HFFc6 (cell line): ENCODE measurements at regions not wholly inside any gene's neighbourhood (a gene's known extent, or its start where the extent isn't known, plus 50 kb on each side); places are given as distances from the start of the nearest gene placed in this dataset.

Experiments
- DNase-seq: peaks from one replicate; pipeline ENCODE4 v3.0.0-alpha.2; 2018
- H3K27ac Mint-ChIP-seq: 2 replicates; pipeline ENCODE4 v1.8.0; 2020; ENCODE audit warnings: mild to moderate bottlenecking, mixed read lengths
- H3K27me3 Mint-ChIP-seq: 2 replicates; pipeline ENCODE4 v1.8.0; 2021; ENCODE audit warnings: mild to moderate bottlenecking, moderate library complexity, mixed read lengths; ENCODE audit not compliant: insufficient read depth
- H3K36me3 Mint-ChIP-seq: 2 replicates; pipeline ENCODE4 v1.8.0; 2021; ENCODE audit warnings: low read depth, mixed read lengths
- H3K4me1 Mint-ChIP-seq: 2 replicates; pipeline ENCODE4 v1.8.0; 2020; ENCODE audit warnings: low read depth, mixed read lengths
- H3K4me3 Mint-ChIP-seq: 2 replicates; pipeline ENCODE4 v1.8.0; 2020; ENCODE audit warnings: mild to moderate bottlenecking, moderate library complexity, mixed read lengths
- H3K9me3 Mint-ChIP-seq: 2 replicates; pipeline ENCODE4 v1.8.0; 2020; ENCODE audit warnings: mild to moderate bottlenecking, mixed read lengths
- CTCF ChIP-seq: fragments of 200-600 bp; sonication (generic); IDR thresholded peaks from 2 replicates; pipeline ENCODE4 v1.5.0; 2021; ENCODE audit warnings: antibody characterized with exemption, mild to moderate bottlenecking

GRCh38 chr12:130223767-130224244 lies 61.5 kb downstream of the FZD10 start:
- no peak for DNase-seq
- Mint-ChIP-seq H3K27ac (no peak overlapping the region), H3K4me1 (no peaks in the 10 kb centered on the region), H3K9me3 (peaks cover 56% of the 10 kb centered on the region), H3K4me3 (no peak overlapping the region), H3K27me3 (peaks cover 1% of the 10 kb centered on the region), H3K36me3 (peaks cover 3% of the 10 kb centered on the region)
- TF ChIP-seq CTCF: no peak

- no peak for DNase-seq
- Mint-ChIP-seq H3K27ac (no peak overlapping the region), H3K36me3 (peaks cover 1% of the 10 kb centered on the region), H3K4me3 (no peak overlapping the region), H3K27me3 (no peaks in the 10 kb centered on the region; the same call in 1 of the 2 replicates), H3K4me1 (no peaks in the 10 kb centered on the region), H3K9me3 (peaks cover 57% of the 10 kb centered on the region)
- no peak for TF ChIP-seq CTCF
Measured at GRCh38 chr12:130224613-130225012, 62.3 kb downstream of the FZD10 start.

GRCh38 chr12:130225347-130225746 lies 63.1 kb downstream of the FZD10 start:
- H3K36me3 Mint-ChIP-seq: peaks cover 4% of the 10 kb centered on the region
- H3K27ac Mint-ChIP-seq: no peak overlapping the region
- H3K27me3 Mint-ChIP-seq: no peaks in the 10 kb centered on the region; the same call in 1 of the 2 replicates
- H3K4me1 Mint-ChIP-seq: no peaks in the 10 kb centered on the region
- DNase-seq: no peak
- TF ChIP-seq CTCF: no peak
- H3K9me3 Mint-ChIP-seq: peaks cover 57% of the 10 kb centered on the region
- no peak overlapping the region for H3K4me3 Mint-ChIP-seq

- no peak for DNase-seq
- Mint-ChIP-seq H3K9me3 (peaks cover 56% of the 10 kb centered on the region), H3K27me3 (no peaks in the 10 kb centered on the region; the same call in 1 of the 2 replicates), H3K4me1 (no peaks in the 10 kb centered on the region), H3K27ac (no peak overlapping the region), H3K4me3 (no peak overlapping the region), H3K36me3 (peaks cover 4% of the 10 kb centered on the region)
- TF ChIP-seq CTCF: no peak
Measured at GRCh38 chr12:130226126-130226525, 63.9 kb downstream of the FZD10 start.

- peaks cover 4% of the 10 kb centered on the region for H3K36me3 Mint-ChIP-seq
- H3K27me3 Mint-ChIP-seq: no peaks in the 10 kb centered on the region; the same call in 1 of the 2 replicates
- DNase-seq: no peak
- H3K4me3 Mint-ChIP-seq: no peak overlapping the region
- H3K9me3 Mint-ChIP-seq: peaks cover 58% of the 10 kb centered on the region
- H3K4me1 Mint-ChIP-seq: no peaks in the 10 kb centered on the region
- TF ChIP-seq CTCF: no peak
- no peak overlapping the region for H3K27ac Mint-ChIP-seq
Measured at GRCh38 chr12:130226771-130227170, 64.5 kb downstream of the FZD10 start.

GRCh38 chr12:130227641-130228040 lies 65.4 kb downstream of the FZD10 start:
- H3K36me3 Mint-ChIP-seq: peaks cover 4% of the 10 kb centered on the region
- H3K27me3 Mint-ChIP-seq: no peaks in the 10 kb centered on the region; the same call in 1 of the 2 replicates
- H3K9me3 Mint-ChIP-seq: peaks cover 65% of the 10 kb centered on the region
- no peaks in the 10 kb centered on the region for H3K4me1 Mint-ChIP-seq
- no peak for TF ChIP-seq CTCF
- no peak for DNase-seq
- no peak overlapping the region for H3K4me3 Mint-ChIP-seq
- no peak overlapping the region for H3K27ac Mint-ChIP-seq
